DOHH2 (cell line): ENCODE measurements at regions not wholly inside any gene's neighbourhood (a gene's known extent, or its start where the extent isn't known, plus 50 kb on each side); places are given as distances from the start of the nearest gene placed in this dataset.

Experiments used
- EZH2phosphoT487 ChIP-seq: fragments of 200-600 bp; sonication (generic); IDR thresholded peaks from 2 replicates; pipeline ENCODE4 v1.6.1; 2017; ENCODE audit warnings: borderline replicate concordance, mild to moderate bottlenecking, antibody characterized with exemption, low read length, moderate library complexity, mixed read lengths
- TF ChIP-seq, protein P1 (sequence below): fragments of 200-600 bp; sonication (generic); IDR thresholded peaks from one replicate; pipeline ENCODE4 v1.5.1; 2014; ENCODE audit warnings: antibody characterized with exemption, mild to moderate bottlenecking, low read depth, low read length; ENCODE audit not compliant: poor library complexity, severe bottlenecking

DNA sequence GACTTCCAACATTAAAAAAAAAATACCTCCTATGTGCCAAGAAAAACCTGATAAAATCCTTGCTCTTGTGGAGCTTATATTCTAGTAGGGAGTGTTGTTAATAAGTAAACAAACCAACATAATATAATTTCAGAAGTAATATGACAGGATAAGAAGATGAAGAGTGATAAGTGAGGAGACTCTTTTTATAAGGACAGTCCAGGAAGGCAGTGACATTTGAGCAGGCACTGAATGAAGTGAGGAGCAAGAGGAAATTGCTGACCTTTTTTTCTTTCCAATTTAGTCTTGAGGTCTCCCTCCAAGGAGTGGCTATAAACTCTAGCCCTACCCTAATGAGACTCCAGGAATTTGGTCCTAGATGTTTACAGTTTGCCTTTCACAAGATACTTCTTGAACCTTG, 715.7 kb downstream of the SLITRK1 start:
- TF ChIP-seq, protein P1, sequence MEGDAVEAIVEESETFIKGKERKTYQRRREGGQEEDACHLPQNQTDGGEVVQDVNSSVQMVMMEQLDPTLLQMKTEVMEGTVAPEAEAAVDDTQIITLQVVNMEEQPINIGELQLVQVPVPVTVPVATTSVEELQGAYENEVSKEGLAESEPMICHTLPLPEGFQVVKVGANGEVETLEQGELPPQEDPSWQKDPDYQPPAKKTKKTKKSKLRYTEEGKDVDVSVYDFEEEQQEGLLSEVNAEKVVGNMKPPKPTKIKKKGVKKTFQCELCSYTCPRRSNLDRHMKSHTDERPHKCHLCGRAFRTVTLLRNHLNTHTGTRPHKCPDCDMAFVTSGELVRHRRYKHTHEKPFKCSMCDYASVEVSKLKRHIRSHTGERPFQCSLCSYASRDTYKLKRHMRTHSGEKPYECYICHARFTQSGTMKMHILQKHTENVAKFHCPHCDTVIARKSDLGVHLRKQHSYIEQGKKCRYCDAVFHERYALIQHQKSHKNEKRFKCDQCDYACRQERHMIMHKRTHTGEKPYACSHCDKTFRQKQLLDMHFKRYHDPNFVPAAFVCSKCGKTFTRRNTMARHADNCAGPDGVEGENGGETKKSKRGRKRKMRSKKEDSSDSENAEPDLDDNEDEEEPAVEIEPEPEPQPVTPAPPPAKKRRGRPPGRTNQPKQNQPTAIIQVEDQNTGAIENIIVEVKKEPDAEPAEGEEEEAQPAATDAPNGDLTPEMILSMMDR = no peak
- no peak for TF ChIP-seq EZH2phosphoT487
